ENCODE measurements at regions not wholly inside any gene's neighbourhood (a gene's known extent, or its start where the extent isn't known, plus 50 kb on each side); places are given as distances from the start of the nearest gene placed in this dataset.

- no peak for TF ChIP-seq CTCF (IDR thresholded peaks at IDR 0.05 in 4 of 5, conservative IDR thresholded peaks at IDR 0.05 in 1 of 5)
- TF ChIP-seq POLR2A (IDR thresholded peaks at IDR 0.05): no peak
These were observed 458.0 kb upstream of the IZUMO3 start for GRCh38 chr9:25003686-25004085.

Data from gastrocnemius medialis (tissue), 4 donors.